ENCODE measurements at regions not wholly inside any gene's neighbourhood (a gene's known extent, or its start where the extent isn't known, plus 50 kb on each side); places are given as distances from the start of the nearest gene placed in this dataset.
"Not testable (repeated sequence)": the region's sequence is repeated elsewhere in the genome, so short reads cannot be mapped to it uniquely, and the experiment has no call there.

- no peak for DNase-seq
These were observed 744.7 kb downstream of the XPNPEP1 start for GRCh38 chr10:109178591-109178990.

DNA sequence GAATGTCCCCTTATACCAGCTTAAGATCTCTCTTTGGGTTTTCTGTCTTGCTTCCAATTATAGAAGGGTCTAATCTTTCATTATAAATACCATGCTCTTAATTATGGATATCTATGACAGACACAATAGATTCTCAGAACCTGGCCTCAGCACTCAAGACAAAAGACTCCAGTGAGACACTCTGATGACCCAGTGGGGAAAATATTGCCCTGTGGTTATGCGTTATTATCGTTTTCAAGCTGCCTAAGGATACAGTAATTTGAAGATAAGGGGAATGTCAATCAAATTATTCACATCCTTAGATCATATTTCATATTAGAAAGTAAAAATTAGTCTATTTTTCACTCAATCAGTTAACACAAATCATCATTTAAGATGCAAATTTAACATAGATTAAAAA, 748.8 kb downstream of the XPNPEP1 start:
- no peak for DNase-seq

DNA sequence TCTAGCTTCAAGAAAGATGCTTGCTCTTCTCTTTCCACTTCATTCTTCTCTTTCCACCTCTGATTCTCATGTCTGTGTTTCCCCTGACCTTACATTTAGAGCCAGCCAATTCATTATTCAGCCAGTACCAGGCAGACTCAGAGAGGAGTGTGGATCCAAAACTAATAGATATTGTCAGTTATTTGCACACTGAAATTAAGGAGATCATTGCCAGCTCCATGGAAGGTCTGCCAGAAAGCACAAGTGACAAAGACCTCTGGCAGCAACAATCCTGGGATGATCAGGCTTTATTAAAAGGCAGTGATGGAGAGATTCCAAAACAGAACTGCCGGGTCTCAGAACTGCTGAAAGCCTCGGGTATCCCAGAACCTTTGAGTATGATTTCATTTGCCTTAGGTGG, 749.4 kb downstream of the XPNPEP1 start:
- no peak for DNase-seq

GRCh38 chr10:109173121-109173520, 750.2 kb downstream of the XPNPEP1 start:
- DNase-seq = no peak

DNA sequence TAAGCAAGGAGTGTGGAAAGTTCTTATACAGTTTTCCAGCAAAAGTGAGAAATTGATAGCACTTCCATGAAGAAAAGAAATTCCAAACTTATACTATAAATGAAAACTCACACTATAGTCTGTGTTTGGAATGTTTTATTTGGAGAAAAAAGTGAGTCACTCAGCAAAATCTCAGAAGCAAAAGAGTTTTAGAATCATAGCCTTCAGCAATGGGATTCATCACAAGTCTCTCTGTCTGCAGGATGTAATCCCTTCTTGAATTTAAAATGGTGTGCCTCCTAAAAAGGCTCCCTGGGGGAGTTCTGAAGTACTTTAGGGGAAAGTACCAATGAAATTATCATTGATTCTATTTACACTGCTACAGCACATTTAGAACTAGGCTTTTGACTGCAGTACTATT, 756.4 kb downstream of the XPNPEP1 start:
- no peak for DNase-seq

DNA sequence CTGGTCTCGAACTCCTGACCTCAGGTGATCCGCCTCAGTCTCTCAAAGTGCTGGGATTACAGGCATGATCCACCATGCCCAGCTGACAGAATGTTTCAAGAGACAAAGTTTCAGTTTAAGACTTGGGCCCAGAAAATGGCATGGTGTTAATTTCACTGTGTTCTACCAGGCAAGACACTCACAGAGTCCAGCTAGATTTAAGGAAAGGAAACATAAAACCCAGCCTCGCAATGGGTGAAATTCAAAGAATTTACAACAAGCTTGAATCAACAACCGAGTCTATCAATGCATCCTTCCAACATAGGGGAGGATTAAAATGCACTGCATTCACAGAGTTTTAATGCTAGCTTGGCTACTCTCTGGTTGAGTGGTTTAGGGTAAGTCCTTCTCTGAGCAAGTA, 764.0 kb downstream of the XPNPEP1 start:
- no peak for DNase-seq

DNA sequence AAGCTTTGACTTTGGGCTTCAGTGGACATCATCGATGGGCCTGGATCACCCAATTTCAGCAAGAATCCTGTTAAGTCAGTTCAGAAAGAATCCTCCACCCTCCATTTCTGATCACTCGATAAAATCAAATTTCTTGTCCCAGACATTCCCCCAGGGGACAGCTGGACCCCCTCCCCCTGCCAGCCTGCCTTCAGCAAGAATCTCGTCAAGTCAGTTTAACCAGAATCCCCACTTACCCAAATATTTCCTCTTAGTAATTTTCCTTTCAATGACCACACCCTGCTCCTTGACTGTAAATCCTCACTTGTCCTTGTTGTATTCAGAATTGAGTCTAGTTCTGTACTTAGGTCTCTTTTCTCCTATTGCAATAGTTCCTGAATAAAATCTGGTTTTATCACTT, 766.9 kb downstream of the XPNPEP1 start:
- no peak for DNase-seq

DNA sequence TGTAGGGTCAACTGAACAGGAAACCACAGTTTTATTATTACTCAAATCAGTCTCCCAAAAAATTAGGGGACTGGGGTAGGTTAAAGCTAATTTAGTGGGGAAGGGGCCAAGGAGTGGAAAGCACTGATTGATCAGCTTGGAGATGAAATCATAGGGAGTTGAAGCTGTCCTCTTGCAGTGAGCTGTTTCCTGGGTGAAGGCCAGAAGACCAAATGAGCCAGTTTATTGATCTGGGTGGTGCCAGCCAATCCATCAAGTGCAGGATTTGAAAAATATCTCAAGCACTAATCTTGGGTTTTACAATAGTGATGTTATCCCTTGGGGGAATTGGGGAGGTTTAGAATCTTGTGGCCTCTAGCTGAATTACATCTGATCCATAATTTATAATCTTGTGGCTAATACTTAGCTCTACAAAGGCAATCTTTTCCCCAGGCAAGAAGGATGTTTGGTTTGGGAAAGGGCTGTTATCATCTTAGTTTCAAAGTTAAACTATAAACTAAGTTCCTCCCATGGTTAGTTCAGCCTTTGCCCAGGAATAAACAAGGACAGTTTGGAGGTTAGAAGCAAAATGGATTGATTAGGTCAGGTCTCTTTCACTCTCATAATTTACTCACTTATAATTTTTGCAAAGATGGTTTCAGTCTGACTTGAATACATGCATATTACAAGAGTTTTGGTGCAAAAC, 773.5 kb downstream of the XPNPEP1 start:
- DNase-seq = no peak

GRCh38 chr10:109127363-109127762, 795.9 kb downstream of the XPNPEP1 start:
- DNase-seq = no peak

- no peak for DNase-seq
These were observed 796.8 kb downstream of the XPNPEP1 start for GRCh38 chr10:109126541-109126940.

GRCh38 chr10:109126016-109126415, 797.3 kb downstream of the XPNPEP1 start:
- DNase-seq = no peak

GRCh38 chr10:109115179-109115578, 808.1 kb downstream of the XPNPEP1 start:
- DNase-seq = no peak

DNA sequence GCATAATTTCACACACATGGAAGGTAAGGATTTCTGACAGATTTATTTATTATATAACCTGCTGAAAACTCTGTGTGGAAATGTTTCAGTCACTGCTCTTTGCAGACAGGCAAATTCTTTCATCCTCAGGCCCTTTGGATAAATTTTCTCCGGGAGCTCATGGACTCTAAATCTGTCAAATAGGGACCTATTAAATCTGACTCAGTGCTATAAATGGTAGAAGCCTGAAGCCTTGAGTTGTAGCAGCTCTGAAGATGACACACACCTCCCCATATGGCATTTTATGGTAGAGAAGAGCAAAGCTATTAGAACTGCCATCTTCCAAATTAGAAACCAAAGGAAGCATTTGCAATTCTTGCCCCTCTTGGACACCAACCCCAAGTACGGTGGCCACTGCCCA, 808.7 kb downstream of the XPNPEP1 start:
- DNase-seq = no peak

DNA sequence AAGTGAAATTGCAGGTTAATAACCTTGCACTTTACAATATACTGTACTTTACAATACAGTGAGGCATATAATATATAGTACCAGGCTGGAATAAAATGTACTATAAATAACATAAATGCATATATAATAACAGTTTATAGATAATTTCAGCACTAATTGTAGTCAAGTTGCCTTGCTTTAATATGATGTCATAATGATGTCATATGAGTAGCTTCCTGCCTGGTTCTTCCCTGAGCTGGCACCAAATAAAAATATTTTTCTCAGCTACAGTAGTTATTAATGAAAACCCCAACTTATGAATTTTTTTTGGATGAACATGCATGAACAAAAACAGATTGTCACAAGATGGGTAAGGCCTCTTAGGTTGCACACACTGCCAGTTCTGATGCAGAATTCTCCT, 816.7 kb downstream of the XPNPEP1 start:
- no peak for DNase-seq

DNA sequence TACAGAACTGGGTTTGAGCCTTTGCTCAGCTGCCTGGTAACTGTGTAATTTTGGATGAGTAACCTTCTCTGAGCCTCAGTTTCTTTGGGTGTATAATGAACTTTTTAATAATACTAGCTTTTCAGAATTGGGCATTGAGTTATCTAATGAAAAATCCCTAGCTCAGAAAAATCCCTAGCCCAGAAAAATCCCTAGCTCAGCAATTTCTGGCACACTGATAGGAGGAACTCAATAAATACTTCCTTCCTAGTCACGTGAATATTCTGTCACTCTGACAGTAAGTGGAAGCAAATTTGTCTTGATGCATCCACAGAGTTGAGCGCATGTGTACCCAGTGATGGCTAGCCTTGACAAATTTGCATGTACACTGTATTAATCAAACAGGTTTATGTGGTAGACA, 817.6 kb downstream of the XPNPEP1 start:
- DNase-seq = no peak

DNA sequence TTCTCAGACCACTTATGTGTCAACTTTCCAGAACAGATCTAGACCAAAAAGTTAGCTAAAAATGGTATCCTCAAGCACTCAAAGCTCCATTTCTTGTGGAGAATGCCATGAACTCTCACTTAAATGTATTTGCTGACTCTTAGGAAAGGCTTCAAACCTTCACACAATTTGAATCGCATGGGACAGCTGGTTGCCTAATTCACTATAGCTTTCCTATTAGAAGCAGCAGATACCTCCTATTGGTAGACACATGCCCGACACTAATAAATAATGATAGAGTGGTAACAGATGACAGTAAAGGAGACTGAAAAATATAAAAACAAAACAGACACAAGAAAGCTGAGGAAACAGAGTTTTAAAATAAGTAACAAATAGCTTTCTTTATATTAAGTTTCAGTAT, 818.5 kb downstream of the XPNPEP1 start:
- DNase-seq = no peak

DNA sequence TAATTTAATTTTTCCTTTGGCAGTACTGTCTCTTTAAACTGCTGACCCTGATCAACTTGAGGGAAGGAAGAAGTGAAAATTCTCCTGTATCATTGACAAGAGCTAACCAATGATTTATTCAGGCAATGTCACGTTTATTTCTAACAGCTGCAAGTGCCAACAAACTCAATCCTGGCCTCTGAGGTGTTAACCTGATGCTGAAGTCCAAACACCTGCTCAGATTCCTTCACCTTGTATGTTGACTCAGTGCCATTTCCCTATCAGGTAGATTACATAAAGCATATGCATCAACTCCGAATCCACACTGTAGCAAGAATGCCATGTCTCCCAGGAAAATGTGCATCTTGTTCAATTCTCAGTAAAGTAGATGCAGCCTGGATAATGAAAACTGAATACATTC, 820.0 kb downstream of the XPNPEP1 start:
- DNase-seq = no peak

GRCh38 chr10:109089779-109090178, 833.5 kb downstream of the XPNPEP1 start:
- DNase-seq = no peak

GRCh38 chr10:109071539-109071938, 851.8 kb downstream of the XPNPEP1 start:
- no peak for DNase-seq

GRCh38 chr10:109070492-109070891, 852.8 kb downstream of the XPNPEP1 start:
- no peak for DNase-seq

DNA sequence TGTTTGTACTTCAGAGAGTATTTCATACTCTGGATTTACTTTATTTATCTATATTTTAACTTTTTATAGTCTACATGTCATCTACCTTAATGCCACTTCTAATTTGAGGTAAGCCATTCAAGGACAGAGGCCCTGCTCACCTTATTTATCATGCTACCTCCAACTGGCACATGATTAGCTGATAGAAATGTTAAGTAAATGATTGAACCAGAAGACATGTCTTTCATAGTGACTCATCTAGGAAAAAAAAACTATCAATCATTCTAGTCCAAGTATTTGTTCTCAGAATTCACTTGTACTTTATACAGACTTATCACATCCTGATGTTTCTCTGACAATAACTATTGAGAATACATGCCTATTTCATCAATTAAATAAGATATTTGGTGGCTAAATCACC, 856.3 kb downstream of the XPNPEP1 start:
- no peak for DNase-seq

DNA sequence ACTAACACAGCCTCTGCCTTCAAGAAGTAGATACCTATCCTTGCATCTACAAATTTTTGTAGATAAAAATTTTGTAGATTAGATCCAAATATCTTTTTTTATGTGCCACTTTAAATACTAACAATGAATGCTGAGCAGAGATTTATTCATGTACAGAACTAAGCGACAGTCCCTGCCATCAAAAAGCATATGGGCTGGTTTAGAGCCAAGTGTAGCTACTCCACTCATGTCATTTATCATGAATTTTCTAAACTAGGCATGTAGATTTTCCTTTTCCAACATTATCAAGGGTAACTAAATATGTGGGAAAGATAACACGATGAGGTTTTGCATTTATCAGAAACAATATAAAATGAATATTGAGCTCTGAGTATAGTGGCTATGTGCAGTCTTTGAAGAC, 857.5 kb downstream of the XPNPEP1 start:
- DNase-seq = no peak

- no peak for DNase-seq
These were observed 860.9 kb downstream of the XPNPEP1 start for GRCh38 chr10:109062371-109062770.

GRCh38 chr10:109055243-109055642, 868.1 kb downstream of the XPNPEP1 start:
- DNase-seq = no peak

DNA sequence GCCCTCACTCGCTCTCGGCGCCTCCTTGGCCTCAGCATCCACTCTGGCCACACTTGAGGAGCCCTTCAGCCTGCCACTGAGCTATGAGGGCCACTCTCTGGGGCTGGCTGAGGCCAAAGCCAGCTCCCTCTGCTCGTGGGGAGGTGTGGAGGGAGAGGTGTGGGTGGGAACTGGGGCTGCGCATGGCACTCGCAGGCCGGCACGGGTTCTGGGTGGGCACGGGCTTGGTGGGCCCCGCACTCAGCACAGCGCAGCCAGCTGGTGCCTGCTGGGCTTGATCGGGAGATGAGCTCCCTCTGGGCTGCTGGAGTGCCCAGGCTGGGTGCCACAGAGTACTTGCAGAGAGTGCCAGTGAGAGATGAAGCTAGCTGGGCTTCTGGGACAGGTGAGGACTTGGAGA, 875.5 kb downstream of the XPNPEP1 start:
- no peak for DNase-seq

- DNase-seq = not testable (repeated sequence)
These were observed 876.9 kb downstream of the XPNPEP1 start for GRCh38 chr10:109046427-109046826.
